NB4 (cell line): ENCODE measurements at regions not wholly inside any gene's neighbourhood (a gene's known extent, or its start where the extent isn't known, plus 50 kb on each side); places are given as distances from the start of the nearest gene placed in this dataset.

ENCODE experiments used
- CTCF ChIP-seq: IDR thresholded peaks from one replicate; pipeline ENCODE4 v1.5.1; 2012; ENCODE audit warnings: low read depth, low read length
- MAX ChIP-seq: IDR thresholded peaks from 2 replicates; pipeline ENCODE4 v1.6.1; 2011; ENCODE audit warnings: low read depth, low read length

- TF ChIP-seq MAX (no peak), CTCF (no peak)
Measured at GRCh38 chr20:11467436-11467835, 450.3 kb upstream of the BTBD3 start.
